Activated CD4-positive, alpha-beta T cell treated with anti-CD3 and anti-CD28 coated beads, Interleukin-2, Interleukin-6, amounts not matched to agents 100 ng/mL and 50 ng/mL, durations not matched to agents 16 hours and 8 hours (primary cell): ENCODE measurements at regions not wholly inside any gene's neighbourhood (a gene's known extent, or its start where the extent isn't known, plus 50 kb on each side); places are given as distances from the start of the nearest gene placed in this dataset.
"Not testable (repeated sequence)": the region's sequence is repeated elsewhere in the genome, so short reads cannot be mapped to it uniquely, and the experiment has no call there.

ENCODE experiments used
- DNase-seq: peaks from one replicate; pipeline ENCODE4 v3.0.0-alpha.2; 2020

- DNase-seq: no peak
These were observed 61.0 kb upstream of the NANOS1 start for GRCh38 chr10:118968482-118968881.

DNA sequence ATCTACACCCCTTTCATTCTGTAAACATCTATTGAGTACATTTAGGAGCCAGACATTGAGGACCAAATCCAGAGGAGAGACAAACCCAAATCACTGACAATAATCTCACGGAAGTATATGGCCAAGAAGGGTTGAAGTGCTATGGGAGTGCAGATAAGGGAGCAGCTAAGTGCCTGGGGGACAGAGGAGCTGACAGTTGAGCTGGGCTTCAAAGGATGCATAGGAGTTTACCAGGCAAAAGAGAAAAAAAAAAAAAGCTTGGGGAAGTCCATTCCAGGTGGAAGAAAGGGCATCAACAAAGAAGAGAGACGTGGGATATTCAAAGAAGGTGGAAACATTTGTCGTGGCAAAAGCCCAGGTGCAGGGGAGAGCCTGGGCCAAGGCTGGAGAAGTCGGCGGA, 60.5 kb upstream of the NANOS1 start:
- no peak for DNase-seq

GRCh38 chr10:118970770-118971169, 58.7 kb upstream of the NANOS1 start:
- DNase-seq: no peak

DNA sequence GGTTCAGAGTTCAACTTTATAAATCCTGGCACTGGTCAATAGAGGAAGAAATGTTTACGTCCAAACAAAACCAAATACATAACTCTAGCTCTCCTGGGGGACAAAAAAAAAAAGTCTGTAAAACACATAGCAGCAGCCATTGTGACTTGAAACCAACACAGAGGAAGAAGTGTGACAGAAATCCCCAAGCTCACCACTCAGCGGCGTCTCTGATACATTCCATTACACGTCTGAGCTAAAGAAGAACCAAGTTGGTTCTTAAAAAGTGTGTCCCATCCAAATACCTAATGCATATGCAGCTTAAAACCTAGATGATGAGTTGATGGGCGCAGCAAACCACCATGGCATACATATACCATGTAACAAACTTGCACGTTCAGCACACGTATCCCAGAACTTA, 58.3 kb upstream of the NANOS1 start:
- no peak for DNase-seq

- no peak for DNase-seq
These were observed 57.6 kb upstream of the NANOS1 start for GRCh38 chr10:118971876-118972275.

GRCh38 chr10:118973744-118974143, 55.8 kb upstream of the NANOS1 start:
- no peak for DNase-seq

- DNase-seq: no peak
These were observed 54.6 kb upstream of the NANOS1 start for GRCh38 chr10:118974951-118975350.

- DNase-seq: not testable (repeated sequence)
These were observed 53.3 kb upstream of the NANOS1 start for GRCh38 chr10:118976219-118976618.

GRCh38 chr10:118977022-118977599, 52.4 kb upstream of the NANOS1 start:
- no peak for DNase-seq

- DNase-seq: no peak
These were observed 51.7 kb upstream of the NANOS1 start for GRCh38 chr10:118977835-118978234.

- no peak for DNase-seq
These were observed 51.1 kb upstream of the NANOS1 start for GRCh38 chr10:118978316-118978997.

GRCh38 chr10:118978998-118979350, 50.5 kb upstream of the NANOS1 start:
- DNase-seq: no peak

DNA sequence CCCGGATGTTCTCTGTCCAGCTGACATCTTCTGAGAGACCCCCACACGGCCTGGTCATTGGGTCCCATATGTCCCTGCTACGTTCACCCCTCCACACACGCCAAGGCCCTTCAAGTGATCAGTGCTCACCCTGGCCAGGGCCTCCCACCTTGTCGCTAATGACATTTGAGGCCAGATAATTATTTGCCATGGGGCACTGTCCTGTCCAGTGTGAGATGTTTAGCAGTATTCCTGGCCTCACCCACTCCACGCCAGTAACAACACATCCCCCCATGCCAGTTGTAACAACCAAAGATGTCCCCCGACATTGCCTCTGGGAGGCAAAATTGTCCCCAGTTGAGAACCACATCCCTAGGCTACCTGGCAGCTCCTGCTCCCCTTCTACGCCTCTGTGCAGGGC, 49.9 kb upstream of the NANOS1 start:
- no peak for DNase-seq
